ENCODE measurements at regions not wholly inside any gene's neighbourhood (a gene's known extent, or its start where the extent isn't known, plus 50 kb on each side); places are given as distances from the start of the nearest gene placed in this dataset.

DNA sequence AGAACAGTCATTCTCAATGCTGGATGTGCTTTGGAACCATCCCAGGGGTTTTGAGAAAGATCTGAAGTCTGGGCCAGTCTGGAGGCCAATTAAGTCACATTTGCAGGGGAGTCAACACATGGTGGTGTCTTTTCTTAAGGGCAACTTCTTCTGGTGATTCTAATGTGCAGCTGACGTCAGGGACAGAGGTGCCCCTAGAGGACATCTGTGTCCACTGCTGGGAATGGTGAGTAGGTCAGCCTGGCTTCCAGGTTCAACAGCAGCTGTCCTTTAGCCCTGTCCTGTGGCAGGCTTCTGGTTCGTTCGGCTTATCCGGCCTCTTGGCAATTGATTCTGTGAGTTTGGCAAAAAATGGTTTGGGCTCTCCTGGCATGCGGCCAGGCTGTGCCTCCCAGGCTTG lies 269.7 kb upstream of the HABP2 start:
- TF ChIP-seq, protein P1, sequence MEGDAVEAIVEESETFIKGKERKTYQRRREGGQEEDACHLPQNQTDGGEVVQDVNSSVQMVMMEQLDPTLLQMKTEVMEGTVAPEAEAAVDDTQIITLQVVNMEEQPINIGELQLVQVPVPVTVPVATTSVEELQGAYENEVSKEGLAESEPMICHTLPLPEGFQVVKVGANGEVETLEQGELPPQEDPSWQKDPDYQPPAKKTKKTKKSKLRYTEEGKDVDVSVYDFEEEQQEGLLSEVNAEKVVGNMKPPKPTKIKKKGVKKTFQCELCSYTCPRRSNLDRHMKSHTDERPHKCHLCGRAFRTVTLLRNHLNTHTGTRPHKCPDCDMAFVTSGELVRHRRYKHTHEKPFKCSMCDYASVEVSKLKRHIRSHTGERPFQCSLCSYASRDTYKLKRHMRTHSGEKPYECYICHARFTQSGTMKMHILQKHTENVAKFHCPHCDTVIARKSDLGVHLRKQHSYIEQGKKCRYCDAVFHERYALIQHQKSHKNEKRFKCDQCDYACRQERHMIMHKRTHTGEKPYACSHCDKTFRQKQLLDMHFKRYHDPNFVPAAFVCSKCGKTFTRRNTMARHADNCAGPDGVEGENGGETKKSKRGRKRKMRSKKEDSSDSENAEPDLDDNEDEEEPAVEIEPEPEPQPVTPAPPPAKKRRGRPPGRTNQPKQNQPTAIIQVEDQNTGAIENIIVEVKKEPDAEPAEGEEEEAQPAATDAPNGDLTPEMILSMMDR (conservative IDR thresholded peaks at IDR 0.05; ENCODE audit: low read length) = no peak
- TF ChIP-seq EZH2phosphoT487 (IDR thresholded peaks at IDR 0.05; ENCODE audit: borderline replicate concordance, low read depth, low read length) = no peak
